ENCODE measurements at regions not wholly inside any gene's neighbourhood (a gene's known extent, or its start where the extent isn't known, plus 50 kb on each side); places are given as distances from the start of the nearest gene placed in this dataset.
"Not testable (repeated sequence)": the region's sequence is repeated elsewhere in the genome, so short reads cannot be mapped to it uniquely, and the experiment has no call there.

DNA sequence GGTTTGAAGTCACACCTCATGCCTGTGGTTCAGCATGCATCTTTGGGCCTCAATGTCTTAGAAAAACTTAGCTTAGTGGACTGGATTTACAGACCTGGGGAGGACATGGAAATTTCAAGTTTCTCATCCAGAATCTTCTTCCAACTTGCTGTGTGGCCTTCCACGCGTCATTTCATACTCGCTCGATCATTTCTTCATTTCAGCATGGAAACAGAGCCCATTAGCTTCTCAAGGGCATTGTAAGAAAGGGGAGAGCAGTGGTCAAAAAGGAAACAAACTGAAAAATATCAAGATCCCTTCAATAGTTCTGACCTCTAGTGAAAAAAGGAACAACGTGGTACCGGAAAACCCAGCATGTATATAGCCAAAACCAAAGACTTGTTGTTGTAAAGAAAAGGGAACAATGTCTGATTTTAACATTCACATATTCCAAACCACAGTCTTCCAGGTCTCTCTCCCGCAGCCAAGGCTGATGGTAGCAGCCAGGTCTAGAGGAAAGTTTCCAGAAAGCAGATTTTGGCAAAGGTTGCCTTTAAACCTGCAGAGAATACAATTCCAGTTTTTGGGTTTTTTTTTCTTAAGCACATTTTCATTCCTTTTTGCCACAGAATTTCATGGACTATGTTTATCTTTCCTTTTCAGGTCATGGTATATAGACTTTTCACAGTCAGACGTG, 97.0 kb upstream of the CDC42BPA start:
- DNase-seq: peak; percentile 16

DNA sequence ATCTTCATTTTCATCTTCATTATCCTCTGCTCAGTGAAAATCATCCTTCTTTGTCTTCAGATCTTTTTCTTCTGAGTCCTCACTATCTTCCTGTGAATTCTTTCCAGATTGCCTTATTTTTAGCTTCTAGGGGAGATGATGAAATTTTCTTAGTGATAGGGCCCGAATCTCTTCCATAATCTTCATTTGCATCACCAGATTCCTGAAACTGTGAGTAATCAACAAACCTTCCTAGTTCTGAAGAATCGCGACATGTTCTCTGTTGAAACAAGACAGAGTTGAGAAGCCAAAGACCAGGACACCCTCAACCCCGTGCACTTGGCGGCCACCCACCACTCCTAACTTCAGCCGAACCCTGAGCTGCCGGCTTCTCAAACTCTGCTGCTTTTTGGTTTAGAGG, 92.8 kb upstream of the CDC42BPA start:
- no peak for DNase-seq

DNA sequence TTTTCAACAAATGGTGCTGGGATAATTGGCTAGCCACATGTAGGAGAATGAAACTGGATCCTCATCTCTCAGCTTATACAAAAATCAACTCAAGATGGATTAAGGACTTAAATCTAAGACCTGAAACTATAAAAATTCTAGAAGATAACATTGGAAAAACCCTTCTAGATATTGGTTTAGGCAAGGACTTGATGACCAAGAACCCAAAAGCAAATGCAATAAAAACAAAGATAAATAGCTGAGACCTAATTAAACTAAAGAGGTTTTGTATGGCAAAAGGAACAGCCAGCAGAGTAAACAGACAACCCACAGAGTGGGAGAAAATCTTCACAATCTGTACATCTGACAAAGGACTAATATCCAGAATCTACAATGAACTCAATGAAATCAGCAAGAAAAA, 88.0 kb upstream of the CDC42BPA start:
- DNase-seq: not testable (repeated sequence)

DNA sequence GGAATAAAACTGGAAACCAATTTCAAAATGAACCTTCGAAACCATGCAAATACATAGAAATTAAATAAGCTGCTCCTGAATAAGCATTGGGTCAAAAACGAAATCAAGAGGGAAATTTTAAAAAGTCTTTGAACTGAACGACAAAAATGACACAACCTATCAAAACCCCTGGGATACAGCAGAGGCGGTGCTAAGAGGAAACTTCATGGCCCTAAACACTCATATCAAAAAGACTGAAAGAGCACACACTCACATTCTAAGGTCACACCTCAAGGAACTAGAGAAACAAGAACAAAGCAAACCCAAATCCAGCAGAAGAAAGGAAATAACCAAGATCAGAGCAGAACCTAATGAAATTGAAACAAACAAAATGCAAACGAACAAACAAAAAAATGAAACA, 85.2 kb upstream of the CDC42BPA start:
- DNase-seq: no peak

DNA sequence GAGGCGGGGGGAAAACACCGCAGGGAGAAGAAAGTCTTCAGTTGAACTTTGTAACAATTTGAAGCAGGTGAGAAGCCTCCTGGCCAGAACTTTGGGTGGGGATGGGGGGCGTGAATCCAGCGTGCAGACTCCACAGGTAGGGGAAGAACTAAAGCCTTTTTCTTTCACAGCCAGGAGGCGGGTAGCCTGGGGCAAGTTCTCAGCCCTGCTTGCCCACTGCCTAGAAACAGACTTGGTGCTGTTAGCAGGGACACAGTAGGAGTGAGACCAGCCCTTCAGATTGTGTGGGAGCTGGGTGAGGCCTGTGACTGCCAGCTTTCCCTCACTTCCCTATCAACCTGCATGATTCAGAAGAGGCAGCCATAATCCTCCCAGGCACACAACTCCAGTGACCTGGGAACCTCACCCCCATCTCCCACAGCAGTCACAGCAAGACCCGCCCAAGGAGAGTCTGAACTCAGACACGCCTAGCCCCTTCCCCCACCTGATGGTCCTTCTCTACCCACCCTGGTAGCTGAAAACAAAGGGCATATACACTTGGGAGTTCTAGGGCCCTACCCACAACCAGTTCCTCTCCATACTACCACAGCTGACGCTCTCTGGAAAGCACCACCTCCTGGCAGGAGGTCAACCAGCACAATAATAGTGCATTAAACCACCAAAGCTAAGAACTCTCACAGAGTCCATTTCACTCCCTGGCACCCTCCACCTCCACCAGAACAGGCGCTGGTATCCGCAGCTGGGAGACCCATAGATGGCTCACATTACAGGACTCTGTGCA, 83.5 kb upstream of the CDC42BPA start:
- no peak for DNase-seq

DNA sequence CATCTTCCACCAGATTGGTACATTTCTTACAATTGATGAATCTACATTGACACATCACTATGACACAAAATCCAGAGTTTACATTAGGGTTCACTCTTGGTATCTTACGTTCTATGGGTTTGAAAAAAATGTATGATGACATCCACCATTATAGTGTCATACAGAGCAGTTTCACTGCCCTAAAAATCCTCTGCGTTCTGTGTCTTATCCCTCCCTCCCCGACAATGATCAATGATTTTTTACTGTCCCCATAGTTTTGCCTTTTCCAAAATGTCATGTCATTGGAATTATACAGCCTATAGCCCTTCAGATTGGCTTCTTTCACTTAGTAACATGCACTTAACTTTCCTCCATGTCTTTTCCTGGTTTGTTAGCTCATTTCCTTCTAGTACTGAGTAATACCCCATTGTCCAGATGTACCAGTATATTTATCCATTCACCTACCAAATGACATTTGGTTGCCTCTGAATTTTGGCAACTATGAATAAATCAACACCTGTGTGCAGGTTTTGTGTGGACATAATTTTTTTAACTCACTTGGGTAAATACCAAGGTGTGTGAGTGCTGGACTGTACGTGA, 80.9 kb upstream of the CDC42BPA start:
- DNase-seq: peak; percentile 2

DNA sequence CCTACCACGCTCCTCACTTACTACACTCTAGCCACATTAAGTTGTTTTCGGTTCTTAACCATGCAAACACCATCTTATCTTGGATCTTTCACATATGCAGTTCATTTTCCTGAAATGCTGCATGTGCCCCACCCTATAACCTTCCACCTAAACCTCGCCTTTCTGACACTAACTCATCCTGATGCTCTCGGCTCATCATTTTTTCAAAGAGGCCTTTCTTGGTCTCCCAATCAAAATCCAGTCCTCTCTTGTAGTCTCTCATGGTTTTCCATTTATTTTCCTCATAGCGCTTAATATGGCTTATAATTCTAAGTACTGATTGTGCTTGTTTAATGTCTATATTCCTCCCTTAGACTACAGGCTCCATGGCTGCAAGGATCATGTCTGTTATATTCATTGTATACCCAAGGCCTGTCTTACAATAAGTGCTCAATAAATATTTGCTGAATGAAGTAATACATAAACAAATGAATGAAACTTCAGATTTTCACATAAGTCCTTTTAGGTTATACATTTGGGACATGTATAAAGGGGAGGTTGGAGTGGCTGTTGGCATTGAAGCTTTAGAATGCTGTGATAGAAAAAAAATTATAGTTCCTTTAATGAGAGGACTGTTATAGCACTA, 79.2 kb upstream of the CDC42BPA start:
- no peak for DNase-seq

DNA sequence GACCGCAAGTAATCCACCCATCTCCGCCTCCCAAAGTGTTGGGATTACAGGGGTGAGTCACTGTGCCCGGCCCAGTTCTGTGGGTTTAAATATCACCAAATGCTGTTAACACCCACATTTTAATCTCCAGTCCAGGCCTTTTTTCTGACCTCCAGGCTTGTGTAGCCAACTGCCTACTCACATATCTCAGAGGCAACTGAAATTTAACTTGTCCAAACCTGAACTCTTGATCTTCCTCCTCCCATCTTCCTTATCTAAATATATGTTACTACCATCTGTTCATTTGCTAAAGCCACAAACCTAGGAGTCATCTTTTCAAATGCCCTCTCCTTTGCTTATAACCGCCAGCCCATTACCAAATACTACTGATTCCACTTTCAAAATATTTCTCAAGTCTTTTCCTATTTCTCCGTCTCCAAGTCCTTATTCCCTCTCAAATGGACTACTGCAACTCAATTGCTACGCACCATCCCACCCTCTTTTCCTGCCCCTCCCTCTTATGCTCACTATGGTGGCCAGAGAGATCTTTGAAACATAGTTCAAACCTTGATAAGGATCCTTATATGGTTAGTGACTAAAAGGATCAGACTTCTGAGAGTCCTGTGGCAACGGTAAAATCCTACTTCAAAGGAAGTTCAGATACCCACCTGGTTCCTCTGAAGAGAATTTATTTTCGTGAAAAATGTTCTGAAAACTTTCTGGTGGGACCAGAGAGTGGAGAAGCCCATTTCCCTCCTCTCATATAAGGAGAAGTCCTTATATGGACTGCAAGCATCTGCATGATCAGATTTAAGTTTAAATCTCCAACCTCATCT, 78.5 kb upstream of the CDC42BPA start:
- peak; percentile 98 for DNase-seq

DNA sequence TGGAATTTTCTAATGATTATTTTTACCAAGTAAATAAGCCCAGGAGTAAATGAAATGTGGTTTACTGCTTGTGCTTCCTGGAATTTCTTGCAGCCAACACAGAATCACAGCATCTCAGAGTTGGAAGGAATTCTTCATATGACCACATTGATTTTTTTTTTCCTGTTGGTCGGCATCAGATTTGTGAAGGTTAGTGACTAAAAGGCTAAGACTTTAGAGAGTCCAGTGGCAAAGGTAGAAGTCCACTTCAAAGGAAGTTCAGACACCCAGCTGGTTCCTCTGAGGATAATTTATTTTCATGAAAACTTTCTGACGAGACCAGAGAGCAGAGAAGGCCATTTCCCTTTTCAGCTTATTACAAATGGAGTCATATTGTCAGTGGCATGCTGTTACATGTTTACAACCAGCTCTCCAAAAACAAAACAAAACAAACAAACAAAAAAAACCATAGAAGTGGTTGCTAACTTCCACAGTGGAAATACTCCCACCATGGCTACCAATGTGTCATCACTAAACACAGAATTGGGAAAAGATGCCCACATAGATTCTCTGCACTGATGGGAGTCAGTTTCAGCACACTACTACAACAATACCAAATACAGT, 77.2 kb upstream of the CDC42BPA start:
- DNase-seq: peak; percentile 5

DNA sequence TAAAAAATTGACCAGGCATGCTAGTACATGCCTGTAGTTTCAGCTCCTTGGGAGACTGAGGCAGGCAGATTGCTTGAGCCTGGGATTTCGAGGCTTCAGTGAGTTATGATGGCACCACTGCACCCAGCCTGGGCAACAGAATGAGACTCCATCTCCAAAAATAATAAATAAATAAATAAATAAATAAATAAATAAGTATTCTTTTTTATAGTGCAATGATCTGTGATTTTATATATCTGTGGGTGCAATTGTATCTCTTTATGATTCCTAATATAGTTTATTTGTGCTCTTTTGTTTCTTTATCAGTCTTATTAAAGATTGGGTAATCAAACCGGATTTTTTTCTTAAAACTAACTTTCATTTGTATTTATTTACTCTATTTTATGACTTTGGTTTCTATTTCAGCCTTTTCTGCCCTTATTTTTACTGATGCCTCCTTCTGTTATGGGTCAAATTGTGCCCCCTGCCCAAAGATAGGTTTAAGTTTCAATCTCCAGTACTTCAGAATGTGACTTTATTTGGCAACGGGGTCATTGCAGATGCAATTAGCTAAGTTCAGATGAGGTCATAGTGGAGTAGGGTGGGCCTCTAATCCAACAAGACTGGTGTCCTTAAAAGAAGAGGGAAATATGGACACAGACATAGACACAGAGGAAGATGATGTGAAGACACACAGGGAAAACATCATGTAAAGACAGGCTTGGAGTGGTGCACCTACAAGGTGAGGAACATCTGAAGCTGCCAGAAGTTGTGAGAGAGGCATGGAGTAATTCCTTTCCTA, 74.9 kb upstream of the CDC42BPA start:
- no peak for DNase-seq

DNA sequence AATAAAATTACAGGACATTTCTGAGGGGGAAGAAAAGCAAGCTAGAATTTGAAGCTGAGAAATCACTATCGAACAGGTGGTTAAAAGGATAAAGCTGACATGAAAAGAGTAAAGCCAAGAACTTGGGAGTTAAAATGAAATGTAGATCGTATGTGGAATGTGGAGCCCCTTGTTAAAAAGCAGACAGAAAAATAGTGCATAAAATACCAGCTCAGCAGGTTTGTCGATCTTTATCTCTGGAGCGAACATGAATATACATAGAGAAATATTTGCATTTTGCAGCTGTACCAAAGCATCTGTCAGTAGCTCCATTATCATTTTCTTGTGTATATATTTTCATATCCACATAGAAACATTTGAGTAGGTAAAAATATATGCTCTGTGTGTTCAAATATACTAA, 73.6 kb upstream of the CDC42BPA start:
- DNase-seq: no peak

DNA sequence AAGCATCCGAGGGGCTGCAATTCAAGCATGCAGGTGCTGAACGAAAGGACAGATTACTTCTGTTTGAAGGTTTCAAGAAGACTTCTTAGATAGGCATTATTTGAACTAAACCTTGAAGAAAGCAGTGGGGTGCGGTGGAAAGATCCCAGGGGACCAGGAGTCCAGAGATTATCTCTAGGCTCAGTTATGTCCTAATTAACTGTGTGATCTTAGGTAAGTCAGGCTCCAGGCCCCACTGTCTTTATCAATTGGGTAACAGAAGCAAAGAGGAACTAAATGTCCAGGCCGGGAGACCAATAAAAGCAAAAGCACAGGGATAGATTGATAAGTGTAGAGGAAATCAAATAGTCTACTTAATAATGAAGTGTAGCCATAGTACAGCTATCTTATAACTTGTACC, 72.9 kb upstream of the CDC42BPA start:
- no peak for DNase-seq

DNA sequence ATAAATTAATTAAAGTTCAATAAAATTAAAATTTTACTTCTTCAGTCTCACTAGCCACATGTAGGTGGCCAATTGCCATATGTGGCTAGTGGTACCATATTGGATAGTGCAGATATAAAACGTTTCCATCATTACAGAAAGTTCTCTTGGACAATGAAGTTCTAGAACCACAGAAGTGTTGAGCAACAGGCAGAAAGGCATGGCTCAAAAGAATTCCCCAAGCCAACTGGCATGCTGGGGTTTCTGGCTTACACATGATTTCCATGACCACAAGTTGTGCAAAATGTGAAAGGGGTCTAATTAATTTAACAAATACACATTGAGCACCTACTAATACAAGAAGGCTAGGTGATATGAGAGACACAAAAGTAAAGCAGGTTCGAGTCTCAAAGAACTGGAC, 72.2 kb upstream of the CDC42BPA start:
- peak; percentile 10 for DNase-seq

DNA sequence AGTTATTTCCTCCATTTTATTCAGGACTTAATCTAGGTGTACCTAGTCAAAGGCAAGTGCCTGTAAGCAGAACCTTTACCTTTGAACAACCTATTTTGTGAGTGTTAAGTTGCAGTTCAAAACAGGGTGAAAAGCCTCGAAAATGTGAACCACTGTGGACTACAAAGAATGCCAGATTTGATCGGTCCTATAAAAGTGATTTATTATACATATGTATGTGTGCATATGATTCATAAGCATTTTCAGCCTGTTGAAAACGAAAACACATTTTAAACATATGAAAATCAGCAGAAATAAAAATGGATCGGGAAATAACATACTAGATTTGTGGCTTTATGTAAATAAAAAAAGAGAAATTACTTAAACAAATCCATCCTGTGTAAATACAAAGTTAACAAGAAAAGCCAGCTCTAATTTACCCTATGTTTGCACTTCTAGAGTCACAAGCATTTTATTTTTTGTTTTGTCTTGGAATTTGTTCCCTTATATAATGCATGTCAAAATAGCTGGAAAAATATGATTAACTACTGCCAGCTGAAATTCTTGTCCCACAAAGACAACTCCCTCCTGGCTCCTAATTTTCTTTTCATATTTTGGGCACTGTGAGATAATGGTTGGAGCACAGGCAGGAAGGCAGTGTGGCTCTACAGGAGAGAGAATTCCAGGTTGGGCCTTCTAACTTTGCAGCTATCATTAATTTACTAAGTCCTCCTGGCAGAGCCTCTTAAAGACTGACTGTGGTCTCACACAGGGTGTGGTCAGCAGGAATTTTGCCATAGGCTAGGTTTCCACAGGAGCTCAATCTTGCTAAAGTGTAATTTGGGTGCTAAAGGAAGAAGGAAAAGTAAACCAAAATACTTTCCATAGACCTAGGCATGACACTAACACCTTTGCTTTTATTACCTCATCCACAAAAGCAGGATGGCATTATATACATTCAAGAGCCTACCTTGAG, 70.2 kb upstream of the CDC42BPA start:
- no peak for DNase-seq

DNA sequence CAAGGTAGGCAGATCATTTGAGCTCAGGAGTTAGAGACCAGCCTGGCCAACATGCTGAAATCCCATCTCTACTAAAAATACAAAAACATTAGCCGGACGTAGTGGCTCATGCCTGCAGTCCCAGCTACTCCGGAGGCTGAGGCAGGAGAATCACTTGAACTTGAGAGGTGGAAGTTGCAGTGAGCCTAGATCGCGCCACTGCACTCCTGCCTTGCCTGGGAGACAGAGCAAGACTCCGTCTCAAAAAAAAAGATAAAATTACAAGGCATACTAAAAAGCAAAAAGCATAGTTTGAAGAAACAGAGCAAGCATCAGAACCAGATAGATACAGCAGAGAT, 61.2 kb upstream of the CDC42BPA start:
- no peak for DNase-seq

DNA sequence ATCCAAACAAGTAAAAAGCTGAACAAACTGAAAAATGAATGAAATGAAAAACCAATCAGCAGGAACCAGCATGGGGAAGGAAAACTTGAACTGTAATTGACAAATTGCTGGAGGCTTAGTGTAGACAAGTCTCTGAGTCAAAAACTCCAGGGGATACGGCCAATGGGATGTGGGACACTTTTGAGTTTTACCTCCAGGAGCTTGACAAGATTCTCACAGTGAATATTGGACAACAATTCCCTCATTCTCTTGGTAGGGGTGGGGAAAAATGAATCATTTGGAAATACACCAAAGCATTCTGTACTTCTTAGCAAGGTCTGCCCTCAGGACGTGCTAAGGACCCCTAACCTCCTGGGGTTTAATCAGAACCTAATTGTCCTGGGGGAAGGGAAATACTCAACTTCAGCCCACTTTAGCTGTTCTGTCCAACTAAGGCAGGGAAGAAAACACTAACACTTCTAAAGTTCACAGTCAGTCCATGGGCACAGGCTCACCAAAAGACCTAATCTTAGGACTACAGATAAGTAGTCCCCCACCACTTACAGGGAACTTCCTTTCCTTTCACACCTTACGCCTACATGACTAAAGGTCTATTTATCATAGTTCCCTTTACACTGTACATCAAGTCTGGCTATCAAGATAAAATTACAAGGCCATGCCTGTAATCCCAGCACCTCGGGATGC, 60.7 kb upstream of the CDC42BPA start:
- DNase-seq: no peak

DNA sequence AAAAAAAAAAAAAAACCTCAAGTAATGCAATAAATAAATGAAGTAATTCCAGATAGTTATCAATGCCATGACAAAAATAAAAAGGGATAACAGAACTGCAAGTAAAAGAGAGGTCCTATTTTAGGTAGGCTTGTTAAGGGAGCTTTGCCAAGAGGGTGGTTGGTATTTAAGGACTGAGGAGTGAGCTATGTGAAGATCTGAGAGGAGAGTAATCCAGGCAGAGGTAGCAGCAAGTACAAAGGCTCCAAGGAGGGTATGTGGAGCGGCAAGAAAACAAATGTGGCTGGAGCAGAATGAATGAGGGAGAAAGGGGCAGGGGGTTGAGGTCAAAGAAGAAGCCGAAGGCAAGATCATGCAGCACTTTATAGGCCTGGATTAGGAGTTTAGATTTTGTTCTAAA, 59.9 kb upstream of the CDC42BPA start:
- DNase-seq: no peak

DNA sequence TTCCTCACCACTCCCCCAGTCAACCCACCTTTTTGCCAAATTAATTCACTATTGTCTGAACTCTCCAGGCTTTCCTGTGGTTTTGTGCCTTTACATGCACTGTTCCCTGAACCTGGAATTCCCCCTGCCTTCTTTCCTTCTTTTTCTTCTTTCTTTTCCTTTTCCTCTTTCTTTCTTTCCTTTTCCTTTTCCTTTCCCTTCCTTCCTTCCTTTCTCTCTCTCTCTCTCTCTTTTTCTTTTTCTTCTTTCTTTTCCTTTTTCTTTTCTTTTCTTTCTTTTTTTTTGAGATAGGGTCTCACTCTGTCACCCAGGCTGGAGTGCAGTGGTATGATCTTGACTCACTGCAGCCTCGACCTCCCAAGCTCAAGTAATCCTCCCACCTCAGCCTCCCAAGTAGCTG, 56.6 kb upstream of the CDC42BPA start:
- DNase-seq: no peak

DNA sequence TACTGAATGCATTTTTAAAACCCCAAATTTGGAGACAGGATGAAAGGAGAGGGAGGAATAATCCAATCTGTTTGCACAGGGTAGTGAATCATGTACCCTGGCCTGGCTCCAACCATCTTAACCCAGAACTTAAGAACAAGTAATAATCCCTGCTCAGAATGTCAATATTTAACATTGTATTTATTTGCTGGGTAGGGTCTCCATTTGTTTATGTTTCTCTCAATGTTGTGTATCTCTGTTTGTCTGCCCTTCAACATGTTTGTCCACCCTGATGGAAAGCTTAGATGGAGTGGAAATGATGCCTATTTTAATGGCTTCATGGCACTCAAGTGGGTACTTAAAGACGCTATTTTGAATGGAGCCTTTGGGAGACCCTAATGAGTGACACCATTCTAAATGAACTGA, 54.4 kb upstream of the CDC42BPA start:
- DNase-seq: no peak

Measured in MV-4-11 (cell line).